ENCODE measurements at regions not wholly inside any gene's neighbourhood (a gene's known extent, or its start where the extent isn't known, plus 50 kb on each side); places are given as distances from the start of the nearest gene placed in this dataset.

DNA sequence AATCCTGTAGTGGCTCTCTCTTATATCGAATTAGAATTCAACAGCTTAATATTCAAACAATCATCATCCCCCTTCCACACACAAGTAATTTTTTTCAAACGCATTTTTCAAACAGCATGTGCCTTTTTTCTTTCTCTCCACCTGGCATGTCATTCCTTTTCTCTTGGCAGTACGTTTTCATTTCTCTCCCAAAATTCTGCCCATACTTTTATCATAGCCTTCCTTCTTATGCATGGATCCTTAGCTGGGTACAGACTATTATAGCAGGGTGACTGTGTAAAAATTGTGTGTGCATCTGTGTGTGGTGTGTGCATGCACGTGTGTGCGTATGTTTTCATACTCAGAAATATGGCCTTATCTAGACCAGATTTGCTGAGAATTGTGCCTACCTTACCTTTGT, 184.3 kb downstream of the ZC3H11B start:
- CTCF ChIA-PET, result no interaction called here

DNA sequence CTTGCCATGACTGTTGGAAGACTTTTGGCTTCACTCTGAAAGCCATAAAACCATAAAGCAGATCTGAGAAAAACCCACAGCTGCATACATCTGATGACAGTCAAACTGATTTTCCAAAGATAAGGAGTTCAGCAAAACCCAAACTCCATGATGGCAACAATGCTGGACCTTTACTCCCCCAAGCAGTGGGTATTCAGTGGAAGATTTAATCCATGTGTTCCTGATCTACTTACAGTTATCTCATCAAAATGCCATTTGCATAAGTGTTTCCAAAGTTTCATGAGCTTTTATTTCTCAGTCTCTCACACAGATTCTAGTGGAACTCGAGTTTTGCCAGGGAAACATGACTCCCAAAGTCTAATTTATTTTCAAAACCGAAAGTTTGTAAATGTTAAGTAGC, 184.9 kb downstream of the ZC3H11B start:
- Histone ChIP-seq H3K9ac (ENCODE audit: low read length) (no peak overlapping the region), H3K36me3 (ENCODE audit: control insufficient read depth in 1 of 2, insufficient read depth in 2 of 2, low read length in 2 of 2) (no peaks in the 10 kb centered on the region), H3K79me2 (ENCODE audit: insufficient read depth, low read length) (no peaks in the 10 kb centered on the region), H3K27me3 (ENCODE audit: insufficient read depth, low read length) (no peaks in the 10 kb centered on the region), H3K27ac (ENCODE audit: low read depth, low read length) (no peak overlapping the region), H3K4me1 (ENCODE audit: control insufficient read depth in 1 of 2, insufficient read depth in 2 of 2, low read length in 2 of 2) (no peaks in the 10 kb centered on the region), H2AFZ (ENCODE audit: low read depth, low read length, poor library complexity, severe bottlenecking) (no peak overlapping the region), H4K20me1 (ENCODE audit: insufficient read depth) (no peaks in the 10 kb centered on the region), H3K9me2 (ENCODE audit: insufficient read depth) (no peaks in the 10 kb centered on the region), H3K4me3 (replicated peaks in 1 of 2; ENCODE audit: low read depth in 1 of 2, low read length in 2 of 2) (no peak overlapping the region), H3K9me3 (ENCODE audit: control insufficient read depth in 1 of 2, insufficient read depth in 1 of 2, low read depth in 1 of 2, low read length in 2 of 2) (no peaks in the 10 kb centered on the region), H3K4me2 (ENCODE audit: low read length) (no peak overlapping the region)
- ChIA-PET RAD21 (ENCODE audit: low non-redundant PET in 1 of 2, low total read pairs in 2 of 2, uncharacterized antibody in 2 of 2, unreplicated experiment in 2 of 2) (no interaction called here), POLR2A (no interaction called here), CTCF (no interaction called here)
- DNase-seq (ENCODE audit: low read depth, low spot score) (no peak), ATAC-seq (no peak)
- no TSS peak for BruUV-seq (replicated peaks)
- intact Hi-C loops (cut with micrococcal nuclease), result no loop called here
- TF ChIP-seq JUND (IDR thresholded peaks at IDR 0.05) (no peak), FOSL1 (IDR thresholded peaks at IDR 0.05; ENCODE audit: low read depth) (no peak), POLR2AphosphoS5 (IDR thresholded peaks at IDR 0.05; ENCODE audit: low read depth, low read length) (no peak), ZFX (IDR thresholded peaks at IDR 0.05) (no peak), ELF1 (IDR thresholded peaks at IDR 0.05; ENCODE audit: borderline replicate concordance, low read depth) (no peak)
- TF ChIP-seq, protein P1, sequence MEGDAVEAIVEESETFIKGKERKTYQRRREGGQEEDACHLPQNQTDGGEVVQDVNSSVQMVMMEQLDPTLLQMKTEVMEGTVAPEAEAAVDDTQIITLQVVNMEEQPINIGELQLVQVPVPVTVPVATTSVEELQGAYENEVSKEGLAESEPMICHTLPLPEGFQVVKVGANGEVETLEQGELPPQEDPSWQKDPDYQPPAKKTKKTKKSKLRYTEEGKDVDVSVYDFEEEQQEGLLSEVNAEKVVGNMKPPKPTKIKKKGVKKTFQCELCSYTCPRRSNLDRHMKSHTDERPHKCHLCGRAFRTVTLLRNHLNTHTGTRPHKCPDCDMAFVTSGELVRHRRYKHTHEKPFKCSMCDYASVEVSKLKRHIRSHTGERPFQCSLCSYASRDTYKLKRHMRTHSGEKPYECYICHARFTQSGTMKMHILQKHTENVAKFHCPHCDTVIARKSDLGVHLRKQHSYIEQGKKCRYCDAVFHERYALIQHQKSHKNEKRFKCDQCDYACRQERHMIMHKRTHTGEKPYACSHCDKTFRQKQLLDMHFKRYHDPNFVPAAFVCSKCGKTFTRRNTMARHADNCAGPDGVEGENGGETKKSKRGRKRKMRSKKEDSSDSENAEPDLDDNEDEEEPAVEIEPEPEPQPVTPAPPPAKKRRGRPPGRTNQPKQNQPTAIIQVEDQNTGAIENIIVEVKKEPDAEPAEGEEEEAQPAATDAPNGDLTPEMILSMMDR (IDR thresholded peaks at IDR 0.05 in 2 of 3, conservative IDR thresholded peaks at IDR 0.05 in 1 of 3; ENCODE audit: borderline replicate concordance in 1 of 3, insufficient read depth in 1 of 3, low read depth in 2 of 3, low read length in 2 of 3), result no peak
- TF ChIP-seq, protein P2, sequence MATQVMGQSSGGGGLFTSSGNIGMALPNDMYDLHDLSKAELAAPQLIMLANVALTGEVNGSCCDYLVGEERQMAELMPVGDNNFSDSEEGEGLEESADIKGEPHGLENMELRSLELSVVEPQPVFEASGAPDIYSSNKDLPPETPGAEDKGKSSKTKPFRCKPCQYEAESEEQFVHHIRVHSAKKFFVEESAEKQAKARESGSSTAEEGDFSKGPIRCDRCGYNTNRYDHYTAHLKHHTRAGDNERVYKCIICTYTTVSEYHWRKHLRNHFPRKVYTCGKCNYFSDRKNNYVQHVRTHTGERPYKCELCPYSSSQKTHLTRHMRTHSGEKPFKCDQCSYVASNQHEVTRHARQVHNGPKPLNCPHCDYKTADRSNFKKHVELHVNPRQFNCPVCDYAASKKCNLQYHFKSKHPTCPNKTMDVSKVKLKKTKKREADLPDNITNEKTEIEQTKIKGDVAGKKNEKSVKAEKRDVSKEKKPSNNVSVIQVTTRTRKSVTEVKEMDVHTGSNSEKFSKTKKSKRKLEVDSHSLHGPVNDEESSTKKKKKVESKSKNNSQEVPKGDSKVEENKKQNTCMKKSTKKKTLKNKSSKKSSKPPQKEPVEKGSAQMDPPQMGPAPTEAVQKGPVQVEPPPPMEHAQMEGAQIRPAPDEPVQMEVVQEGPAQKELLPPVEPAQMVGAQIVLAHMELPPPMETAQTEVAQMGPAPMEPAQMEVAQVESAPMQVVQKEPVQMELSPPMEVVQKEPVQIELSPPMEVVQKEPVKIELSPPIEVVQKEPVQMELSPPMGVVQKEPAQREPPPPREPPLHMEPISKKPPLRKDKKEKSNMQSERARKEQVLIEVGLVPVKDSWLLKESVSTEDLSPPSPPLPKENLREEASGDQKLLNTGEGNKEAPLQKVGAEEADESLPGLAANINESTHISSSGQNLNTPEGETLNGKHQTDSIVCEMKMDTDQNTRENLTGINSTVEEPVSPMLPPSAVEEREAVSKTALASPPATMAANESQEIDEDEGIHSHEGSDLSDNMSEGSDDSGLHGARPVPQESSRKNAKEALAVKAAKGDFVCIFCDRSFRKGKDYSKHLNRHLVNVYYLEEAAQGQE (IDR thresholded peaks at IDR 0.05; ENCODE audit: low read depth), result no peak

More for the DNA sequence above, 184.3 kb downstream of the ZC3H11B start:
- Histone ChIP-seq H3K79me2 (ENCODE audit: insufficient read depth, low read length) (no peaks in the 10 kb centered on the region), H2AFZ (ENCODE audit: low read depth, low read length, poor library complexity, severe bottlenecking) (no peak overlapping the region), H3K36me3 (ENCODE audit: control insufficient read depth in 1 of 2, insufficient read depth in 2 of 2, low read length in 2 of 2) (no peaks in the 10 kb centered on the region), H3K9me2 (ENCODE audit: insufficient read depth) (no peaks in the 10 kb centered on the region), H3K4me1 (ENCODE audit: control insufficient read depth in 1 of 2, insufficient read depth in 2 of 2, low read length in 2 of 2) (no peaks in the 10 kb centered on the region), H3K4me2 (ENCODE audit: low read length) (no peak overlapping the region), H3K27ac (ENCODE audit: low read depth, low read length) (no peak overlapping the region), H3K9me3 (ENCODE audit: control insufficient read depth in 1 of 2, insufficient read depth in 1 of 2, low read depth in 1 of 2, low read length in 2 of 2) (no peaks in the 10 kb centered on the region), H3K9ac (ENCODE audit: low read length) (no peak overlapping the region), H4K20me1 (ENCODE audit: insufficient read depth) (no peaks in the 10 kb centered on the region), H3K27me3 (ENCODE audit: insufficient read depth, low read length) (no peaks in the 10 kb centered on the region), H3K4me3 (replicated peaks in 1 of 2; ENCODE audit: low read depth in 1 of 2, low read length in 2 of 2) (no peak overlapping the region)
- intact Hi-C loops (cut with micrococcal nuclease), result no loop called here
- no peak for ATAC-seq
- no peak for DNase-seq (ENCODE audit: low read depth, low spot score)
- RAD21 ChIA-PET (ENCODE audit: low non-redundant PET in 1 of 2, low total read pairs in 2 of 2, uncharacterized antibody in 2 of 2, unreplicated experiment in 2 of 2), result no interaction called here
- POLR2A ChIA-PET, result no interaction called here
- TF ChIP-seq FOSL1 (IDR thresholded peaks at IDR 0.05; ENCODE audit: low read depth), result no peak
- TF ChIP-seq, protein P1 (IDR thresholded peaks at IDR 0.05 in 2 of 3, conservative IDR thresholded peaks at IDR 0.05 in 1 of 3; ENCODE audit: borderline replicate concordance in 1 of 3, insufficient read depth in 1 of 3, low read depth in 2 of 3, low read length in 2 of 3), result no peak
- no TSS peak for BruUV-seq (replicated peaks)

All from HCT116 (cell line).